GM21447 (cell line): ENCODE measurements at regions not wholly inside any gene's neighbourhood (a gene's known extent, or its start where the extent isn't known, plus 50 kb on each side); places are given as distances from the start of the nearest gene placed in this dataset.

Experiments
- ATAC-seq: cut with Tn5 transposase; IDR thresholded peaks from one replicate; pipeline ENCODE4 v1.9.1; 2021; ENCODE audit not compliant: unreplicated experiment

DNA sequence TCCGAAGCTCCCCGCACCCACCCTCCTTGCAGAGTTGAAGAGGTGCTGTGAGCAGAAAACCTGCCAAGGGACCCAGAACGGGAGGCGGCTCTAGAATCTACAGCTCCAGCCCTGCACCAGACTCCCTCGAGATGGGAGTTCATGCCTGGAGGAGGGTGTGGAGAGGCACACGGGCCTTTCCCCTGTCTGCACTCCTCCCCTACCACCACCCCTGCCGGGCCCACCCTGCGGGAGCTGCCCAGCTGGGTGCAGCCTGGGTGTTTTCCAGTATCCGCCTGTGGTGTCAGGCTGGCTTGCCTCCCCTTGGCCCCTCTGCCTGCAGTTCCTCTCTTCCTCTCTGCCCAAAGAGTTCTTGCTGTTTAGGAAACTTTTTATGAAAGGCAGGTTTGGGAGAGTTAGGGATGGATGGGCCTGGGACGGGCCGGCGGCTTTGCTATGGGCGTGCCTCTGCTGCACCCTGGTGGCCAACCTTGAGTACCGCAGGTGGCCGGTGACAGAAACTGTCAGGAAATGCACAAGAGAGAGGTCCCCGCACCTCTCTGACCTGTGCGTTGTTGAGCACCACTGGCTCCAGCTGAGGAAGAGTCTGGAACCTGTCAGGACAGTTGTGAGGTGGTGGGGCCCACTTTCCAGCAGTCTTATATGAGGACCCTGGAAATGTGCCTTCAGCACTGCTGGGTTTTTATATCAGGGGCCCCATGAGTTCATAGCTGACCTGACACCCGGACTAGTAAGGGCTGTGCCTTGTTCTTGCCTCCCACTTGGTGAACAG is 354.1 kb downstream of the SEC14L1 start:
- no peak for ATAC-seq

DNA sequence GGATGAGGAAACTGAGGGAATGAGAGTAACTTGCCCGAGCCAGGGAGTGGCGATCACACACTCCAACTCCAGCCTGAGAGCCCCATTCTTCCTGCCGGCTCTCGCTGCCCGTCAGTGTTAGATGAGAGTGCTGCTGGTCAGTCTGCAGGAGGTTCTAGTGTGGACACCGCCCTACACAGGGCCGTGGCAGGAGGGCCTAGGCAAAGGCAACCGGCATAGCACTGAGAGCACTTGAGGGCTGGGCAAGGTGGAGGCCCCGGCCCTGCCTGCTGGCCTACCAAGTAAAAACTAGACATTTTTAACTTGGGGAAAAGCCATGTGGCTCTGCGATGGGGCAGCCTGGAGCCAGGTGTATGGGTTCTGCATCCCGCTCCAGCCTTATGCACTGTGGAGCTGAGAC is 354.8 kb downstream of the SEC14L1 start:
- ATAC-seq = no peak

DNA sequence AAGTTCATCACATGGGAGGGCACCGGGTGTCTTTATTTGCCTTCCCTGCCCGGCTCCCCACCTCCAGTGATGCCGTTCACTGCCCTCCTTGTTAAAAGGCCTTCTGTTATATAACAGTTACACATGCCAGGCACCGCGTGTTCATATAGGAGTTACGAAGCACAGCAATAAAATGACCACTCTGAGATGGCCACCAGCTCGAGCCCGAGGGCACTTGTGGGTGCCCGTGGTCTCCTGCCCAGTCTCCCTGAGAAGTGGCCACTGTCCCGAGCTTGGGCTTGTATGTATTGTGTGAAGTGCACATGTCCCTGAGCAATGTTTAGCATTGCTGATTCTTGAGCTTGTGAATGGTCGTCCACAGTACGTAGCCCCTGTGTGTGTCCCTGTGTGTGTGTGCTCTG is 355.6 kb downstream of the SEC14L1 start:
- ATAC-seq = no peak

DNA sequence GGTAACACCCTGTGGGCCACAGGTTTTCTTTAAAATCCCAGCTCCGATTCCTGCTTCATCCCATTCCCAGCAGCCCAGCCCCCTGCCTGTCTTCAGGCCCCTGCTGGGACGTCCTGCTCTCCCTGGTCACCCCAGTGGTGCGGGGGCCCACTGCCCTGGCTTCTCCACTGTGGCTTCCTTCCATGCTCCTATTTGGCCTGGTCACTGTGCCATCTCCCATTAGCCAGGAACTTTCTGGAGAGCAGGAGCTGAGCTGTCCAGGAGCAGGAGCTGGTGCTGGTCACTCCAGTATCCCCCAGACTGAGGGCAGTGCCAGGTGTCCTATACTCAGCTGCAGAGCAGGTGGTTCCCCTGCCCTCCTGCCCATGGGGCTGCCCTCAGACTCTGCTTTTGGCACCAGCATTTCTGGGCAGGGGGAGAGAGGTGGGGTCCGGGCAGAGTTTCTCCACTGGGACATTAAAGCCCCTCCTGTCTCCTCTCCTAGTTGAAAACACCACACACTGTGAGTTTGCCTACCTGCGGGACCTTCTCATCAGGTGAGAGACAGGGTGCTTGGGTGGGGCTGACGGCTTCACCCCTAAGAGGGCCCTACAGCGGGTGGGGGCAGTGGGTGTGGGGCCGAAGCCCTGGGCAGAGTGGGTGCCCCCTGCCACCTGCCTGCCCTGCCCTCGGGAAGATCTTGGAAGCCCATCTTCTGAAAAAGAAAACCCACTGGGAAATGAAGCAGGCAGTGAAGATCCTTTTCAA is 356.2 kb downstream of the SEC14L1 start:
- ATAC-seq = no peak

DNA sequence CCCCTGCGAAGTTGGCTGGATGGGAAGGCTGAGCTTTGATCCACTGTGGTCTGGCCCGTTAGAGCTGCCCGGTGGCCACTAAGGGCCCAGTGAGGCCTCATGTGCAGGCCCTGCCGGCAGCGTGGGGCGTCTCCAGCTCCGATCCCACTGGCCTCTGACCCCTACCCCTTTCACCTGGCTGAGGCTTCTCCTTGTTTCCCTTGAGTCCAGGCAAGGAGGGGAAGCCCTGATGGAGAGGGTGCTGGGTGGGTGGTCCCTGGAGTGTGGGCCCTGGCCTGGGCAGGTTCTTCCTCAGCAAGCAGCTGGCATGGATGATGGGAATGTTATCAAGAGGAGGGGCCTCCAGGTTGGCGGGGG is 356.8 kb downstream of the SEC14L1 start:
- no peak for ATAC-seq

DNA sequence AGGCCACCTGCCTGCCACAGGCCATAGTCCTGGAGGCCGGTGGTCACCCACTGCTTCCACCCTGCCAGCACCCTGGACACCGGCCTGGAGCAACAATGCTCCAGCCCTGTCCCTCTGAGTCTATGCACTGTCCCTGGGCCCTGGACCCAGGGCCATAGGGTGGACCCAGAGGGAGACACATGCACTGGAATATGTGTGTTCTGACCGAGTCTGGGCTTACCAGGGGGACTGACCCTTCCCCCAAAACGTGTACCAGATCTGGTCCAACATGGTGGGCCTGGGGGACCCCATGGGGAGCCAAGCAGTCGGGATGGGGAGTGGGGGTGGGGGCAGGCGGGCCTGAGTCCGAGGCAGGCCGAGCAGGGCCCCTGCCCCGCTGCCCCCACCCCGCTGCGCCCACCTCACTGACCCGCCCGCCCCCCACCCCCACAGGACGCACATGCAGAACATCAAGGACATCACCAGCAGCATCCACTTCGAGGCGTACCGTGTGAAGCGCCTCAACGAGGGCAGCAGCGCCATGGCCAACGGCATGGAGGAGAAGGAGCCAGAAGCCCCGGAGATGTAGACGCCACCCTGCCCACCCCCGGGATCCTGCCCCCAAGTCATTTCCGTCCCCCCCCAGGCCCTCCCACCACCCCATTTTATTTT is 357.4 kb downstream of the SEC14L1 start:
- ATAC-seq = no peak

DNA sequence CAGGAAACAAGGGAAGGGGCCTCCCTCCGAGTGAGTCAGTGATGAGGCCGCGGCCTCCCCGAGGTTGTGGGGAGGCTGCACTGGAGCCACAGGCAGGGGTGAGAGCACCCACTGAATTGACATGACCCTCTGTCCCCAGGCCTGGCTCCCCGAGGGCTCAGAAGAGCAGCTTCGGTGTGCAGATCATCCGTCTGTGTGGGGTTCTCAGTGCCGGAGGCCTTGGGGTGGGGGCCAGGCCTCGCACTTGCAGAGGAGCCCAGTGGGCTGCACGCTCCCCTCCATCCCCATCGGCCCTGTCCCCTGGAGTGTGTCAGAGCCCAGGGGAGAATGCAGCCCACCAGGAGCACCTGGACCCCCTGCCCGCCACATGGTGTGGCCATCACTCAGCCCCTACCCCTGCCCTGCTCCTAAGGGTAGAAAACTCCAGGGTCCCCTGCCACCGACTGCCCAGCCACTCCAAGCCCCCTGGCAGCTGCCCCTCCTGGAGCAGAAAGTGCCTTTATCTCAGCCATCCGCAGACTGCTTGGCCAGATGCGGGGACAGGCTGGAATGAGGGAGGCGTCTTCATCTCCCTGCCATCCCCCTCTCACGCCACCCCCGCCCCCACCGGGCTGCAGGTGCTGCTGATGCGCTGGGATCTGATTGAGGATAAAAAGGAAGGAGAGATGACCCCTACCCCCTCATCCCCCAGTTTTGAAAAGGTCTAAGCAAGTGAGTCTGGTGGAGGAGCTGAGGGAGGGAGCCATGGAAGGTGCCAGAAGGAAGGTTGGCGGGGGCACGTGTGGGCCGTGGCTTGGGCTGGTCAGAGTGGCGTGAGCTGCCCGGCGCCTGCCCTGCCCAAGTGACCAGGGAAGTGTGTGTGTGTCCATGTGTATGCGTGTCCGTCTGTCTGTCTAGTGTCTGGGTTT is 358.3 kb downstream of the SEC14L1 start:
- no peak for ATAC-seq

DNA sequence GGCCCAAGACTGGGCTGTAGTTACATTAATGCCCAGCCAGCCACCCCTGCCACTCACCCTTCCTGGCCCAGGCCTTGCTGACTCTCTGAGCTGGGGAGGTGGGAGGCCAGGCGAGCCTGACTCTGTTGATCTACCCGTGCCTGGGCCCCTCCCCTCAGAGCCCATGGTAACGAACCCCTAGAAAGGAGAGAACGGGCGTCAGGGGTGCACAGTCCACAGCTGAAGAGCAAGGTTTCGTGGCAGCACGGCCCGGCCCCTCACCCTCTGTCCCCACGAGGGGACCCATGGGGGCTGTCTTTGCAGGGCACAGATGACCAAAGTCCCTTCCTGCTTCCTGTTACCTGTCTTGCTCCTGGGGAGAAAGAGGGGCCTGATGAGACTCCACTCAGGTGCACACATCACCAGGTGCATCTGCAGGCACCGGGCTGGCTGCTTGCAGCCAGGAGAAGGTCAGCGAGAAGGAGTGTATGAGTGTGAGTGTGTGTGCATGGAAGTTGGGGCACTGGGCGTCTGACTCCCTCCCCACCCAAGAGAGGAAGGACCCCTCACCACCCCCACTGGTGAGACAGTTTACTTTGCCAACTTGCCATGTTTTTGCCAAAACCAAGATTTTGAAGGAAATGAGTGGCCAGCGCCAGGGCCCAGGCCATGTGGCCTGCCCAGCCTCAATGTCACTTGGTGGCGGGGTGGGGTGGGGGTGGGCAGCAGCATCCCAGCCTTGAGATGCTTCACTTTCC is 359.1 kb downstream of the SEC14L1 start:
- no peak for ATAC-seq

DNA sequence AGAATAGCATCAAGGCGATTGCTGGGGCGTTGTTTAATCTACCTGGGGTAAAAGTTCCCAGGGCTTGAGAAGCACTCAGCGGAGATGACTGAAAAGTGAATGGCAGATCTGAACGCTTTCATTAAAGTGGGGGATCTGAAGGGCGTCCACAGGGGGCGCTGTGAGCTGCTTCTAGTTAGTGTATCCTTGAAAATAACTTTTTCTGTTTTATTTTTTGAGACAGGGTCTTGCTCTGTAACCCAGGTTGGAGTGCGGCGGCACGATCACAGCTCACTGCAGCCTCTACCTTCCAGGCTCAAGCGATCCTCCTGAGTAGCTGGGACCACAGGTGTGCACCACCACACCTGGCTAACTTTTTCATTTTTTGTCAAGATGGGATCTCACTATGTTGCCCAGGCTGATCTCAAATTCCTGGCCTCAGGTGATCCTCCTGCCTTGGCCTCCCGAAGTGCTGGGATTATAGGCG is 360.4 kb downstream of the SEC14L1 start:
- no peak for ATAC-seq

DNA sequence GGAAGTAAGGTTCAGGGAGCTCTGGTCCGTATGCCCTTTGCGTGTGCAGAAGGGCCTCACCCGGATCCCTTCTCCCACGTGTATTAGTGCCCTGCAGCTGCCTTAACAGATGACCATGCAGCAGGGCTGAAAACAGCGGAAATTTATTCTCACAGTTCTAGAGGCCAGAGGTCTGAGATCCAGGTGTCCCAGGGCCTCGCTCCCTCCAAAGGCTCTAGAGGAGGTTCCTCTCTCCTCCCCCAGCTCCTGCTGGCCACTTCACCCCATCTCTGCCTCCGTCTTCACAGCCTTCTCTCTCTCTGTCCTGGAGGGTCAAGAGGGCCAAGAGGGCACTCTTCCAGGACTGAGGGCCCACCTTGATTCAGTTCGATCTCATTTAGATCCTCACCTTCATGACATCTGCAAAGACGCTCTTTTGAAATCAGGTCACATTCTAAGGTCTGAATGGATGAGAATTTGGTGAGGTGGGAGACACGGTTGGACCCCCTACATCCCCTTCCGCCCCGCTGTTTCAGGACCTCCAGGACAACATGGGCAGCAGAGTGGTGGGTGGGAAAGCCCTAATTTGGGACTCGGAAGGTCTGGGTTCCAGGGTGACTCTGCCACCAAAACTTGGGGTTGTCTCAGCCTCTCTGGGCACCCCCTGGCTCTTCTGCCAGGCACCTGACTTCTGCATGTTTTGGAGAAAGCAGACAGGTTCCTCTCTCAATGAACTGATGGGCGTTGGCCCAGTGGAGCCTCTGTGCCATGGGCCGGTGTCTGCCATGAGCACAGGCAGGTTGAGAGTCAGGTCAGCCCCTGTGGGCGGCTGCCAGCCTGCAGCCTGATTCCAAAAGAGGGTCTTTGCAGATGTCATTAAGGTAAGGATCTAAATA is 361.2 kb downstream of the SEC14L1 start:
- ATAC-seq = no peak

DNA sequence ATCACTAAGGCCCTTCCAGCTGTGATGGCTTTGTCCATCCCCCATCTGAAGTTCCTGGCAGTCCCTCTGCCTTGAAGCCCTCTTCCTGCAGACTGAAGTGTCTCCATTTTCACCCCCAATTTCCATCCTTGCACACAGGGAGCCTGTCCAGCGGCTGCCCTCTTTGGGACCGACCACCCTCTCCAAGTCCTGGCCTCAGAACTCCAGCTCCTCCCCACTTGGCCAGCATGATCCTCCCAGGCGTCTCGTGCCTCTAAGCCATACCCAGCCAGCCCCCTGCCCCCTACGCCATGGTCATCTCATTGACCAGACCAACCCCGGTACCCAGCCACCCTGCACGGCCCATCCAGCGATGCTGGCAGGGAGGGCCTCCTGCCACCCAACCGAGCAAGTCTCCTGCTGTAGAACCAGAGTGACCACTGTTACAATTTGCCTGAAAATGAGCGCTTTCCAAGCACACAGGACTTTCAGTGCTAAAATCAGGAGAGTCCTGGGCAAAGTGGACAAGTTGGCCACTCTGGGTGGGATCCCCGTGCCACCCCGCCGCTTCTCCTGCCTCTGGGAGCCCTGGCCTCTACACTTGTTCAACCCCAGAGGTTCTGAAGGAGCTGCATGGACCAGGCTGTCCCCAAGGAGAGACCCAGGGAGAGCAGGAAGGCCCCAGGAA is 362.0 kb downstream of the SEC14L1 start:
- no peak for ATAC-seq

DNA sequence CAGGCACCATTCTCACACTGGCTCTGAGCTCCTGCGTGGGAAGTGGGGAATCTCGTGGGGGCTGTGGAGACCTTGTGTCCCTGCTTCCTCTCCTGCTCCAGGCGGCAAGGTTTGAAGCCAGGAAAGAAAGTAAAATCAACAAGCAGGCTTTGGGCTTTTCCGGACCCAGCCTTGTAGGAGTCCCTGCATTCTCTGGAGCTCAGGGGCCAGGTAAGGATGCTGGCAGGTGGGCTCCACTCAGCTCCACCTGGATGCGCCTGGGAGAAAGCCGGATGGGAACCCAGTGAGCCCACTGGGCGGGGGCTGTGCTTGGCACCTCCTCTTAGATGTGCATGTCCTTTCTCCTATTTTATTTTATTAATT is 362.5 kb downstream of the SEC14L1 start:
- no peak for ATAC-seq

DNA sequence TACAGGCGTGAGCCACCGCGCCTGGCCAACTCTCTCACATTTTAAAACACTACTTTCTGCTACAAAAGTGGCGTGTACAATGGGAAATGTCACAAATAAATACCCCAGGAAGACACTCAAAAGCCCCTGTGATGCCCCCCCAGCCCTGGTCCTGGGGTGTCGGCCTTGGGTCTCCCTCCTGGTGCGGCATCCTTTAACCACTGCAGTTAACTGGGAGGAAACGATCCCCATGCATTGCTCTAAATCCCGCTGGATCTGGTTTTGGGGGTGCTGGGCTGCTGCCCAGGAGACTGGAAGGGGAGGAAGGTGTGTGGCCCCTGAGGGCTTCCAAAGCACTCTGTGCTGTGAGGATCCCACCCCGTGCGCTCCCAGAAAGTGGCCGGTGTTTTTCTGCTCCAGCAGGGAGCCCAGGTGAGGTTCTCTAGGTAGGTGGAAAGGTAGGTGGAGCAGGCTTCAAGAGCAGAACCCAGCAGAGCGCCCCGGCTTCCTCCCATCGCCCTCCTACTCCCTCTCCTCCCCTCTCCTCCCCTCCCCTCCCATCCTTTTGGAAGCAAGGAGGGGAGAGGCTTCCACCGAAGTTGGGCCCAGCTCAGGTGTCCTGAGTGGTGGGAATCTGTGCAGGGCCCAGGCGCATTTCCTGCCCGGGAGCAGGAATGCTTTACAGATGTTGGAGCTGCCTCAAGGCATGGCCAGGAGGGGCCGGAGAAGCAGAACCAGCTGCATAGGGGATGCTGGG is 363.3 kb downstream of the SEC14L1 start:
- ATAC-seq = no peak

DNA sequence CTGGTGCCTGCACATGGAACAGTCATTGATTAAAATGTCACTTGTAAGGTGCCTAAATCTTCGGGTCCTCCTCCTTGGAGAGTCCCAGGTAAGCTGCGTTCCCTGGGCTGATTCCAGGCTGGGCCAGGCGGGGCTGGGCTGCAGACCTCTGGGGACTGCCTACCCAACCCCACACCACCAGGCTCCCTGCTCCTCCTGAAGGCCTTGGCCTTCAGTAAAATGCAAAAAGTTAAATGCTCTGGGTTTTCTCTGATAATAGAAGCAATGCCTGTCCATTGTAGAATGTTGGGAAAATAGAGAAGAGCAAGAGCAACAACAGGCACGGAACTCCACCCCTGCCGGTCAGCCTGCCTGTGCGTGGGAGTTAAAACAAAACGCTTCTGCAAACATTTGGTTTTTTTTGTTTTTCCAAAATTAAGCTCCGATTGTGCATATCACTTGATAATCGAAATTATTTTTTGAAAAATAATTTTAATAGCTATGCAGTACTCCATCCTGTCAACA is 363.9 kb downstream of the SEC14L1 start:
- no peak for ATAC-seq

DNA sequence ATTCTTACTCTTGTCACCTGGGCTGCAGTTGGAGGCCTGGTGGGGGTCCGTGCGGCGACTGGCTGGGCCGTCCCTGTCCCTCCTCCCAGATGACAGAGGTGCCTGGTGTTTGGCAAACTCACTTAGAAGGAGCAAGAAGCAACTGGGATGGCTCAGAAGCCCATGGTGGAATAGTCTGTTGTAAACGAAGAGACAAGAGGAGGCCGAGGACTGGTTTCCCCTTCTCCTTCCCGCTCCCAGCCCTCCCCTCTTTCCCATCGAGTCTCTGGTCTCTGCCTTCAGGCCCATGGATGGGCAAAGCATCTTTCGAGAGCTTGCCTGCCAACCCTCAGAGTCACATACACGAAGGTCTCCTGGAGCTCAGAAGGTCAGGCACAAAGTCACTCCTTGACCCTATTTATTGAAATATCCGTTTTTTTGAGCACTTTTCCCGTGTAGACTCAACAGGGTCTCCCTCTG is 364.4 kb downstream of the SEC14L1 start:
- ATAC-seq = no peak

DNA sequence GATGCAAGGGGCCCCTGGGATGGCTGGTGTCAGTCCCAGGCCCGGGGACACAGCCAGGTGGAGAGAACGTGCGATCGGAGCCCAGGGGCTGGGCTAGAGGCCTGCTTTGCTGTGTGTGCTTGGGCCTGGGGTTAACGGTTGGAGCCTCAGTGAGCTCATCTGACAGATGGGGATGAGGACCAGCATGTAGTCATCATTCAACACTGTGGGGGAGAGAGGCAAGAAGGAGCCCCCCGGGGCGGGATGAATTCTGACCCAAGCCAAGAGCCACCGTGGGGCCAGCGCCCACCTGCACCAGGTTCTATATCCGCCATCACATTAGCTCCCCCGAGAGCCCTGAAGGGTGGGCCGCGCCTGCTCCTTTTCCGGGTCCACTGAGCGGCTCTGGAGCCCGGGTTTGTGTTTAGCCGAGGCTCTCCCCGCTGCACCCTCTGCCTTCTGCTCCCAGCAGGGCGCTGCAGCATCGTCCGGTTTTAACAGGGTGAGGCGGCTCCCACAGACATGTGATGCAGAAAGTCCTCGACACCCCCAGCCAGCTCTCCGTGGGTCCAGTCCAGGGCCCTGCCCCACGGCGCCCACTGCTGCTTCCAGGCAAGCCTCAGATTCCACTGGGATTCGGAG is 365.7 kb downstream of the SEC14L1 start:
- no peak for ATAC-seq

DNA sequence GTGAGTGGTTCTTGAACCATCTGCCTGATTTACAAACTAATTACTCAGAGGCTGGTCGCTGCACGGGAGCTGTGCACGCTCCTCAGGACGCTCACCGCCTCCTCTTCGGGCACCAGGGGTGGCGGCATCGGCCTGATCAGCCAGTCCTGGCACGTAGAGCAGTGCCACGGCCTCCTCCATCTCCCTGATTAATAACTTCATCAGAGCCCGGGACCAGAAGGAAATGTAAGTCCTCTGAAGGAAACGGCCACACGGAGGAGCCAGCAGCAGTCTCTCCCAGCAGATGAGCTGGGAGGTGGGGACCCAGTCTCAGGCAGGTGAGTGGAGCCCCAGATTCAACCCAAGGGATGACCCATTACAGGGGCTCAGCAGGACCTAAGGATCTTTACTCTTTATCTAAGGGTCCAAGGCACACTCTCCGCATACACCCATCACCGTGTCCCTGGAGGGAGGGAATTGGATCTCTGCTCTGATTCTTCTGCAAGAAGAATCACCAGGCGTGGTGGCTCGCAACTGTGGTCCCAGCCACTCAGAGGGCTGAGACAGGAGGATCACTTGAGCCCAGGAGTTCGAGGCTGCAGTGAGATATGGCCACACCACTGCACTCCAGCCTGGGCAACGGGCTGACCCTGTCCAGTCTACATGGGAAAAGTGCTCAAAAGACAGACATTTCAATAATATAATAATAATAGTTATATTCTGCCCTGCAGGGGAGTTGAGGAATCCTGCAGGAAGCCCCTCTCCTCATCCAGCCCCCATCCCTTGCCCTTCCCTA is 366.5 kb downstream of the SEC14L1 start:
- no peak for ATAC-seq
